B cell (primary cell): ENCODE measurements at regions not wholly inside any gene's neighbourhood (a gene's known extent, or its start where the extent isn't known, plus 50 kb on each side); places are given as distances from the start of the nearest gene placed in this dataset.

ENCODE experiments used
- ATAC-seq: fragments of 200-7000 bp; cut with Tn5 transposase; one replicate; pipeline ENCODE4 v1.10.0; 2021; ENCODE audit warnings: low read depth, mild to moderate bottlenecking, moderate number of reproducible peaks, moderate library complexity
- CTCF ChIA-PET: fragments of 350-600 bp; sonication (Branson Sonifier 250); formaldehyde crosslinking; loops from one replicate; lab custom pipeline; 2021; ENCODE audit warnings: antibody characterized with exemption, inconsistent platforms; lab: Charles Lee
- POLR2A ChIA-PET: fragments of 350-600 bp; sonication (Branson Sonifier 250); formaldehyde crosslinking; loops from one replicate; lab custom pipeline; 2021; ENCODE audit warnings: antibody characterized with exemption; lab: Charles Lee
- DNase-seq: peaks from one replicate; pipeline ENCODE4 v3.0.0; 2013
- H2AFZ ChIP-seq: 2 replicates; pipeline ENCODE4 v1.6.1; 2012; ENCODE audit warnings: mild to moderate bottlenecking, low read depth, low read length; ENCODE audit not compliant: insufficient read depth, poor library complexity, severe bottlenecking
- H3K27ac ChIP-seq, 2 donors: 1 replicate in 1 of 2; 2 replicates in 1 of 2; pipeline ENCODE4 v1.5.1; 2012 to 2013; ENCODE audit warnings: low read length in 2 of 2, mild to moderate bottlenecking in 2 of 2, moderate library complexity in 1 of 2
- H3K27me3 ChIP-seq, 4 experiments: fragments of 200-600 bp in 1 of 4; sonication (generic) in 1 of 4; replicated peaks in 1 of 4; 1 replicate in 2 of 4; 2 replicates in 2 of 4; pipeline versions ENCODE4 v1.6.1 to v1.7.0; 2013 to 2016; ENCODE audit warnings: low read length in 3 of 4, mild to moderate bottlenecking in 2 of 4, mixed read lengths in 1 of 4, moderate library complexity in 1 of 4; ENCODE audit not compliant: insufficient read depth in 4 of 4, control insufficient read depth in 3 of 4; ENCODE audit errors: control extremely low read depth in 1 of 4
- H3K36me3 ChIP-seq, 2 experiments: replicated peaks in 1 of 2; 1 replicate in 1 of 2; 2 replicates in 1 of 2; pipeline versions ENCODE4 v1.6.1 to v1.7.1; 2013; ENCODE audit warnings: low read length in 1 of 2; ENCODE audit not compliant: insufficient read depth in 2 of 2, control insufficient read depth in 1 of 2; ENCODE audit errors: control extremely low read depth in 1 of 2, extremely low read depth in 1 of 2
- H3K4me1 ChIP-seq, 2 donors: fragments of 200-600 bp in 1 of 2; sonication (generic) in 1 of 2; 1 replicate in 1 of 2; 2 replicates in 1 of 2; pipeline versions ENCODE4 v1.5.1 to v1.6.1; 2013 to 2017; ENCODE audit warnings: low read length in 2 of 2; ENCODE audit not compliant: control insufficient read depth in 2 of 2, insufficient read depth in 2 of 2
- H3K4me2 ChIP-seq: replicated peaks from 2 replicates; pipeline ENCODE3; 2012; ENCODE audit warnings: mild to moderate bottlenecking, low read depth, low read length; ENCODE audit not compliant: poor library complexity, severe bottlenecking
- H3K4me3 ChIP-seq, 5 experiments: fragments of 200-600 bp in 1 of 5; sonication (generic) in 1 of 5; 1 replicate in 3 of 5; 2 replicates in 2 of 5; pipeline versions ENCODE4 v1.5.1 to v1.7.0; 2011 to 2016; ENCODE audit warnings: low read length in 4 of 5, mild to moderate bottlenecking in 4 of 5, low read depth in 2 of 5, control low read depth in 1 of 5, moderate library complexity in 1 of 5; ENCODE audit not compliant: insufficient read depth in 1 of 5; ENCODE audit errors: control extremely low read depth in 1 of 5, extremely low read depth in 1 of 5
- H3K79me2 ChIP-seq: fragments of 200-600 bp; sonication (generic); one replicate; pipeline ENCODE4 v1.6.0; 2016; ENCODE audit warnings: low read length; ENCODE audit not compliant: control insufficient read depth, insufficient read depth
- H3K9ac ChIP-seq: fragments of 200-600 bp; sonication (generic); 2 replicates; pipeline ENCODE4 v1.6.1; 2017; ENCODE audit warnings: mild to moderate bottlenecking, low read length, moderate library complexity
- H3K9me3 ChIP-seq, 3 donors: one replicate each; pipeline versions ENCODE4 v1.6.1 to v1.7.1; 2013; ENCODE audit warnings: low read length in 2 of 3; ENCODE audit not compliant: control insufficient read depth in 2 of 3, insufficient read depth in 1 of 3; ENCODE audit errors: control extremely low read depth in 1 of 3
- H4K20me1 ChIP-seq: 2 replicates; pipeline ENCODE4 v1.6.0; 2012; ENCODE audit warnings: mild to moderate bottlenecking, low read length; ENCODE audit not compliant: insufficient read depth, control insufficient read depth, poor library complexity, severe bottlenecking
- H3K27ac Mint-ChIP-seq: one replicate; pipeline ENCODE4 v1.8.0; 2021; ENCODE audit warnings: mixed read lengths
- H3K27me3 Mint-ChIP-seq: one replicate; pipeline ENCODE4 v1.8.0; 2021; ENCODE audit warnings: mixed read lengths
- H3K4me1 Mint-ChIP-seq: one replicate; pipeline ENCODE4 v1.8.0; 2021; ENCODE audit warnings: mixed read lengths
- H3K4me3 Mint-ChIP-seq: one replicate; pipeline ENCODE4 v1.8.0; 2021; ENCODE audit warnings: mixed read lengths
- H3K9me3 Mint-ChIP-seq: one replicate; pipeline ENCODE4 v1.8.0; 2022; ENCODE audit warnings: mixed read lengths; ENCODE audit not compliant: insufficient read depth
- CTCF ChIP-seq: fragments of 200-600 bp; IDR thresholded peaks from one replicate; pipeline ENCODE4 v1.8.0; 2022; ENCODE audit warnings: antibody characterized with exemption, mild to moderate bottlenecking
- EZH2 ChIP-seq: IDR thresholded peaks from 2 replicates; pipeline ENCODE4 v1.6.1; 2012; ENCODE audit warnings: borderline replicate concordance, low read depth, mild to moderate bottlenecking, moderate library complexity, low read length; ENCODE audit not compliant: insufficient read depth, poor library complexity, severe bottlenecking
- WGBS: methylation state at CpG from one replicate; pipeline ENCODE4 v1.1.5; 2013; ENCODE audit warnings: missing lambda C conversion rate; ENCODE audit not compliant: insufficient coverage; 5-methylcytosine and 5-hydroxymethylcytosine counted together
- intact Hi-C: fragments of 100-400 bp; cut with micrococcal nuclease; formaldehyde crosslinking; loops from one replicate; pipeline ENCODE4 v1.10.0; 2022

GRCh38 chr15:69669446-69669845, 216.8 kb downstream of the RPLP1 start:
- POLR2A ChIA-PET = no interaction called here
- Mint-ChIP-seq H3K27ac (peak overlapping the region; percentile 86), H3K27me3 (peaks cover 2% of the 10 kb centered on the region), H3K4me3 (peak overlapping the region; percentile 64), H3K4me1 (peaks cover 49% of the 10 kb centered on the region), H3K9me3 (no peaks in the 10 kb centered on the region)
- CTCF ChIA-PET = no interaction called here
- no peak for TF ChIP-seq CTCF
- TF ChIP-seq EZH2 = no peak
- WGBS = 20% methylated on average over 1 of the region's 3 CpGs
- no peaks in the 10 kb centered on the region for H3K9me3 ChIP-seq
- intact Hi-C loops = loop anchor here (2.0 to 5.0 kb wide), 4 partner anchors 51 to 428 kb away; partner anchors contain the start of gene TLE3
- H4K20me1 ChIP-seq = no peaks in the 10 kb centered on the region
- H3K27me3 ChIP-seq = no peaks in the 10 kb centered on the region
- peak overlapping the region; percentile 79 for H3K4me2 ChIP-seq
- no peaks in the 10 kb centered on the region for H3K79me2 ChIP-seq
- peak overlapping the region; percentile 52 for H2AFZ ChIP-seq
- H3K36me3 ChIP-seq = no peaks in the 10 kb centered on the region
- H3K27ac ChIP-seq = peak overlapping the region in 1 of 2 donors; percentile 53
- H3K4me1 ChIP-seq = peaks cover 44 to 55% of the 10 kb centered on the region in 2 donors
- no peak overlapping the region for H3K4me3 ChIP-seq
- H3K9ac ChIP-seq = no peak overlapping the region
- peak; percentile 3 for ATAC-seq
- no peak for DNase-seq

- Mint-ChIP-seq H3K4me3 (no peak overlapping the region), H3K4me1 (peaks cover 27% of the 10 kb centered on the region), H3K27me3 (peaks cover 34% of the 10 kb centered on the region), H3K9me3 (no peaks in the 10 kb centered on the region), H3K27ac (no peak overlapping the region)
- no peak for ATAC-seq
- H3K27ac ChIP-seq = no peak overlapping the region
- no peaks in the 10 kb centered on the region for H4K20me1 ChIP-seq
- H3K9me3 ChIP-seq = no peaks in the 10 kb centered on the region
- H2AFZ ChIP-seq = no peak overlapping the region
- WGBS = 96% methylated on average over 4 of the region's 11 CpGs
- TF ChIP-seq CTCF (no peak), EZH2 (no peak)
- H3K4me2 ChIP-seq = no peak overlapping the region
- intact Hi-C loops = no loop called here
- H3K9ac ChIP-seq = no peak overlapping the region
- no peak for DNase-seq
- peaks cover 0 to 12% (median 4%) of the 10 kb centered on the region in 4 experiments for H3K27me3 ChIP-seq
- ChIA-PET CTCF (no interaction called here), POLR2A (no interaction called here)
- no peak overlapping the region for H3K4me3 ChIP-seq
- no peaks in the 10 kb centered on the region for H3K36me3 ChIP-seq
- H3K79me2 ChIP-seq = no peaks in the 10 kb centered on the region
- peaks cover 14 to 29% of the 10 kb centered on the region in 2 donors for H3K4me1 ChIP-seq
Observed at GRCh38 chr15:69673291-69673881, 220.8 kb downstream of the RPLP1 start.
